ENCODE measurements at regions not wholly inside any gene's neighbourhood (a gene's known extent, or its start where the extent isn't known, plus 50 kb on each side); places are given as distances from the start of the nearest gene placed in this dataset.
"Not testable (repeated sequence)": the region's sequence is repeated elsewhere in the genome, so short reads cannot be mapped to it uniquely, and the experiment has no call there.

DNA sequence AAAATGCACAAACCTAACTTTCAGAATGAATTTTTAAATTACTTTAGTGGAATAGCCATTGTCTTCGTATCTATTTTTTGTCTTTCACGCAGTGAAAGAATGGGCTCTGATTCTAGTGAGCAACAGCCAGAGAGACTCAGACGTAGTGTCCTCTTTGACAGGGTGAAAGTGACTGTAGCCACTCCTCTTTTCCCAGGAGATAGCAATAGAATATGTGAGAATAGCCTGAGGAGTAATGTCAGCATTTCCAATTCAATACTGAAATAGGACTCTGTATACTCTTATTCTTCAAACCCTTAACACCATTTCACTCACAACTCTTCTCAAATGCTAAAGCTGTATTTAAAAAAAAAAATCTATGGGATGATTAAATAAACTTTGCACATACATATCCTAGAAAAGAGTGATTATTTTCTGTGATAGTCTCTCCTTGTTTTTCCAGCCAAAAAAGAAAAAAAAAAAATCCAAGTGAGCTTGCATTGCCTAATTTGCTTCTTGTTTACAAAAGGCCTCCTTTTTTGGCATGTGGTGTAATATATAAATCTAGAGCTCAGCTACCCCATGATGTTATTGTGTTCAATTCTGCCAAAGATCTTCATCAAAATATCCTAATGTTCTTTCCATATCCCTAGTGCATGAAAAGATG is 626.1 kb upstream of the SLITRK6 start:
- DNase-seq (ENCODE audit: low spot score) = no peak

- DNase-seq (ENCODE audit: low spot score) = no peak
Observed at GRCh38 chr13:86426437-86426836, 627.2 kb upstream of the SLITRK6 start.

GRCh38 chr13:86429756-86430155 is 630.5 kb upstream of the SLITRK6 start:
- DNase-seq (ENCODE audit: low spot score) = no peak

- no peak for DNase-seq (ENCODE audit: low spot score)
Observed at GRCh38 chr13:86438034-86438433, 638.8 kb upstream of the SLITRK6 start.

- no peak for DNase-seq (ENCODE audit: low spot score)
Observed at GRCh38 chr13:86445206-86445605, 646.0 kb upstream of the SLITRK6 start.

DNA sequence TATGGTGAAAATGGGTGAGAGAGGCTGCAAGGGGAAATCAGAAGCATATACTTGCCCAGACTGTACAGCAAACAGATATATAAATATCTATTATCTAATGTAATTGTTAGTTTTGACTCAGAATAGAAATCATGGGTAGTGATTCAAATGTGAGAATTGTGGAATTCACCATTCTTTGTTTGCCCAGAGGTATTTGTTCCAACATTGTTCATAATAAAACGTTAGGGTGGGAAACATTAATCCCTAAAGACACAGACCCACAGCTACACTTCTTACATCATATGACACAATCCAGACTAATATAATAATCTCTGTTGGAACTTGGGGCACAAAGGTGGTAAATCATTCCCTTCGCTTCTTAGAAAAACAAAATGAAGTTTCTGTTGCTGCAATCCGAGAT is 646.5 kb upstream of the SLITRK6 start:
- no peak for DNase-seq (ENCODE audit: low spot score)

DNA sequence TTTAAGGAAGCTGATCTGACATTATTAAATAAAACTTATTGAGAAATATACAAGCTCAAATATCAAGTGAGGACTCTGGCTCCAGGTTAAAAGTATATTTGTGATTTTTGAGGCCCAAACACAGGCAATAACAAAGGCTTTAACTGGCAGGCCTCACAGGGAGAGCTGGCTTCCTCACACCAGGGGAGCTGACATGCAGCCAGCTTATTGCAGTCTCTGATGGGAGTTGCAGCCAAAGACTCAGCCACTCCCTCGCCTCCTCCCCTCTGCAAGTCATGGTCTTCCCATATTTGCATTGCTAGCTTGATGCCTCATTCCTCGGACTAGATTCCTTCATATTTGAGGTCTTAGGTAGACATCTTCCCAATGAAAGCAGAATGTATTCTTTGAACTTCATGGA is 647.1 kb upstream of the SLITRK6 start:
- no peak for DNase-seq (ENCODE audit: low spot score)

- no peak for DNase-seq (ENCODE audit: low spot score)
Observed at GRCh38 chr13:86447479-86447878, 648.3 kb upstream of the SLITRK6 start.

- DNase-seq (ENCODE audit: low spot score) = no peak
Observed at GRCh38 chr13:86462011-86462410, 662.8 kb upstream of the SLITRK6 start.

- peak; percentile 22 for DNase-seq (ENCODE audit: low spot score)
Observed at GRCh38 chr13:86464193-86464592, 665.0 kb upstream of the SLITRK6 start.

DNA sequence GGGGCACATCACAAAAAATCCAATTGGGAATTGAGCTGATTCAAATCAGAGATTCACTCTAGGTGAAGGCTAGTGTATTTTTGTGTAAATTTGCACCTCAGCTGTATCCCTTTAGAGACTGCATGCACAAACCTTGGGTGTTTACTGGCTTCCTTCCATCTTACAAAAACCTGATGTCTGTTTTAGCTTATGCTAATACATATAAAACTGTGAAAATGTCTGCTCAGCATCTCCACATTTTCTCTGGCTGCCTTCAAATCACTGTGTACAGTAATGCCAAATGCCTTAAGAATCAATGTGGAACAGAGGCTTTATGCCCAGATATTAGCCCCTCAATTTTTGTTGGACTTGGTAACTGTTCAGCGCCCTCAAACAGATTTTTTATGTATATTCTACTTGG is 675.8 kb upstream of the SLITRK6 start:
- DNase-seq (ENCODE audit: low spot score) = no peak

GRCh38 chr13:86476656-86477055 is 677.4 kb upstream of the SLITRK6 start:
- no peak for DNase-seq (ENCODE audit: low spot score)

DNA sequence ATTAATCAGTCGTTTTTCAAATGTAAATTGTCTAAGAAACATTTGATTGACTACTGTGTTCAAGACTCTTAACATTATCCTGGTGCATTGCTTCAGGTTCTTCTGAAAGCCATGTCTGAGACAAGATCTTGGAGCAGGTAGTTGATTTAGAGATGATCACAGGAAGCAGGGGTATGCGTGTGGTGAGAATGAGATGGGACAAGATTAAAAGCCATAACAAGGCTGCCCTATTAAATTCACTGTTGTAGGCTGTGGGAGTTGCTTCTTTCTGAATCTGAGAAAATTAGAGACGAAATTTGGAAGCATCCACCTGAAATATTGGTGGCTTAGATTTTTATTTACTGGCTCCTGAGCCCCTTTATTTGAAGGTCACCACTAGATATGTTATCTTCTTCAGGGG is 687.4 kb upstream of the SLITRK6 start:
- no peak for DNase-seq (ENCODE audit: low spot score)

- DNase-seq (ENCODE audit: low spot score) = no peak
Observed at GRCh38 chr13:86491121-86491520, 691.9 kb upstream of the SLITRK6 start.

GRCh38 chr13:86501931-86502330 is 702.7 kb upstream of the SLITRK6 start:
- not testable (repeated sequence) for DNase-seq (ENCODE audit: low spot score)

GRCh38 chr13:86510792-86511191 is 711.6 kb upstream of the SLITRK6 start:
- DNase-seq (ENCODE audit: low spot score) = no peak

DNA sequence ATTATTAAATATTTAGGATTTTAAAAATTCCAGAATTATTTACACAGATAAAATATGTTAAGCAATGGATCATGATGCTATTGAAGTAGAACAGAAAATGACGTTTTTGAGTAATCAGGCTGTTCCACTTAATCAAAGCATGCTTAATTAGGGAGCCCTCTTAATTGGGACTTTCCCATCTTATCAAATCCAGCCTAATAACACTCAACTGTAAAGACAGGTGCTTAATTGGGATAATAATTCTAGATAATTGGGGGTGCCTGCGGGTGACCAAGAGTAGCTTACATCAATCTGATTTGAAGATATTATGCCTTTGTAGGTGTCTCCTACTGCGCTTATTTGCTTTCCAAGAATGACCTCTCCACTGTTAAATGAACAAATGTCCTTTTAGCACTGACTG is 742.2 kb upstream of the SLITRK6 start:
- no peak for DNase-seq (ENCODE audit: low spot score)

GRCh38 chr13:86554066-86554465 is 754.8 kb upstream of the SLITRK6 start:
- DNase-seq (ENCODE audit: low spot score) = no peak

GRCh38 chr13:86559901-86560300 is 760.7 kb upstream of the SLITRK6 start:
- no peak for DNase-seq (ENCODE audit: low spot score)

- no peak for DNase-seq (ENCODE audit: low spot score)
Observed at GRCh38 chr13:86562866-86563265, 763.6 kb upstream of the SLITRK6 start.

DNA sequence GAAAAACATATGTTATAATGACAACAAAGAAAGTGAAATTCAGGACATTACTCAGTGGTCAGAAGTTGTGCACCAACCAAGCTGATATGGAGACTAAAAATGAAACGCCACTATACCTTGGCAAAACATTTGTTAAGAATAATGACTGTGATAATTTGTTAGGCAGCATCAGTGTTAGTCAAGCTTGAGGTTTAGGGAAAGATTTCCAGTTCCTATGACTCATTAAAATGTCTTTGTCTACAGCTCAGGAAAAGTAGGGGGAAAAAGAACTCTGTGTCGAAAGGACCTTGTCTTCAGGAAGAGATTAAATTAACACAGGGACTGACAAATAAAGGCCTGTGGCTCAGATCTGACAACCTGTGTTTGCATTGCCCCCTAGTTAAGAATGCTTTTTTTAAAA is 764.1 kb upstream of the SLITRK6 start:
- no peak for DNase-seq (ENCODE audit: low spot score)

- DNase-seq (ENCODE audit: low spot score) = peak; percentile 54
Observed at GRCh38 chr13:86567119-86567518, 767.9 kb upstream of the SLITRK6 start.

DNA sequence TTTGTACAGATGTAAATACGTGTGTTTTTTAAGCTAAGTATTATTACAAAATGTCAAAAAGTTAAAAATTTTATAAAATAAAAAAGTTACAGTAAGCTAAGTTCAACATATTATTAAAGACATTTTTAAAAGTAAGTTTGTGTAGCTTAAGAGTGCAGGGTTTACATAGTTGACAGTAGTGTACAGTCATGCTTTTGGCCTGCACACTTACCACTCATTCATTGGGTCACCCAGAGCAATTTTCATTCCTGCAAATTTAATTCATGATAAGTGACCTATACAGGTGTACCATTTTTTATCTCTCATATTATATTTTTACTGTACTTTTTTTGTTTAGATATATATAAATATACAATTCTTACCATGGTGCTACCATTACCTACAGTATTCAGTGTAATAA is 769.9 kb upstream of the SLITRK6 start:
- no peak for DNase-seq (ENCODE audit: low spot score)

- DNase-seq (ENCODE audit: low spot score) = no peak
Observed at GRCh38 chr13:86569974-86570373, 770.8 kb upstream of the SLITRK6 start.
